Smooth muscle cell of the brain vasculature (primary cell): ENCODE measurements at regions not wholly inside any gene's neighbourhood (a gene's known extent, or its start where the extent isn't known, plus 50 kb on each side); places are given as distances from the start of the nearest gene placed in this dataset.

Experiments used
- DNase-seq: peaks from one replicate; pipeline ENCODE4 v3.0.0-alpha.2; 2012; ENCODE audit warnings: low read depth, low spot score

DNA sequence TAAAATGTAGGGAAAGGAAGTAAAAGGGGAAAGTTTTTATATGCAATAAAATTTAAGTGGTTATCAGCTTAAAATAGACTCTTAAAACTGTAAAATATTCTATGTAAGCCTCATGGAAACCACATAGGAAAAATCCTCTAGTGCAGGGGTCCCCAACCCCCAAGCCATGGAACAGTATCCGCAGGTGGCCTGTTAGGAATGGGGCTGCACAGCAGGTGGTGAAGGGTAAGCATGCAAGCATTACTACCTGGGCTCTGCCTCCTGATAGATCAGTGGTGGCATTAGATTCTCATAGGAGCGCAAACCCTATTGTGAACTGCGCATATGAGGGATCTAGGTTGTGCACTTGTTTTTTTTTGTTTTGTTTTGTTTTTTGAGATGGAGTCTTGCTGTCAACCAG, 1409.3 kb upstream of the CDH2 start:
- no peak for DNase-seq

DNA sequence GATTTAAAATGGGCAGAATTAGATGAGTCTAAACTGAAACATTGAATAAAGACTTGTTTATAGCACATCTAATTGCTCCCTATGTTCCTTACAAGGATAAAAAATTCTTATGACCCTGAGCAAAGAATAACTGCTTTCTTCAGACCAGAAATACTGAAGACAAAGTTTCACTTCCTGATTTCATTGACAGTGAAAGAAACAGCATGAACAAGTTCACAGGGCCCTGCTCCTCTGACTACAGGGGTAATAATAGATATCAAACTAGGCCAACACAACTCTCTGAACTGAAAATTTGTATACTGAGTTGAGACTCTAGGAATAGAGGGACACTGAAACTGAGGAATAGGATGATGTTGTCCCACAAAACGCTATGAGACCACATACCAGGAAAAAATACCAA, 1383.3 kb upstream of the CDH2 start:
- no peak for DNase-seq

DNA sequence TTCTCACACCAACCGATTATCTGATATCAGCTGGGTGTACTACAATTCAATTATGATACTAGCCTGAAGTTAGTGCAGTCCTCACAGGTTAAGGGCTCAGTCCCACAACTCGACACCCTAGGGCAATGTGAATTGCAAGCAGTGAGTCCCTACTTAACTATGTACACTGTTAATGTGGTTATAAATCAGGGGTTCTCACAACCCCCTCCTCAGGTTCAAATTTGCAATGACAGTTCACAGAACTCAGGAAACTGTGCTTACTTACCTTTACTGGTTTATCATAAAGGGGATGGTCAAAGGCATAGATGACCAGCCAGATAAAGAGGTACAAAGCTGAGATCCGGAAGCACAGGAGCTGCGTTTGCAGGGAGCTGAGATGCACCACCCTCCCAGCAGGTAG, 1379.1 kb upstream of the CDH2 start:
- DNase-seq: no peak

DNA sequence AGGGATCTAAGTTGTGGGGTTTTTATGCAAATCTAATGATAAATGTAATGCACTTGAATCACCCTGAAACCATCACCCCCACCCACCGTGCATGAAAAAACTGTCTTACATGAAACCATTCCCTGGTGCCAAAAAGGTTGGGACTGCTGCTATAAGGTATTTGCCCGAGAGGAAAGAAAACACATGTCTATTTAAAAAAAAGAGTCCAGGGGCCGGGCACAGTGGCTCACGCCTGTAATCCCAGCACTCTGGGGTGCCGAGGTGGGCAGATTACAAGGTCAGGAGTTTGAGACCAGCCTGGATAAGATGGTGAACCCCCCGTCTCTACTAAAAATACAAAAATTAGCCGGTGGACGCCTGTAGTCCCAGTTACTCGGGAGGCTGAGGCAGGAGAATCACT, 1372.8 kb upstream of the CDH2 start:
- no peak for DNase-seq

DNA sequence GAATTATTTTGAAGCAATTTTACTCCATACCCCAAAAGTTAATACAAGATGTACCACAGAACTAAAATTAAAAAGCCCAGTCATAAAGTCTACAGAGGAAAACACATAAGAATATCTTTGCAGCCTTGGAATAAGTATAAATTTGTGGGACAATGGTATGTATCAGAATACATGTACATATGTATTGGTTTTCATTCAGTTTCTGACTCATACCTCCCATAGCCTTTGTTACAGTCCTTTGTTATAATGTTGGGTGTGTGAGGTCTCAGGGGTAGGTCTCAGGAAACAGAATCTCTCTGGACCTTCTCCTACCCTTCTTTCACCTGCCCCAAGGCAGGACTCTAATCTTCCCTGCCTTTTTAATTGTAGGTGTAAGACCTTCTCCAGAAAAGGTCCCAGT, 1370.7 kb upstream of the CDH2 start:
- no peak for DNase-seq

DNA sequence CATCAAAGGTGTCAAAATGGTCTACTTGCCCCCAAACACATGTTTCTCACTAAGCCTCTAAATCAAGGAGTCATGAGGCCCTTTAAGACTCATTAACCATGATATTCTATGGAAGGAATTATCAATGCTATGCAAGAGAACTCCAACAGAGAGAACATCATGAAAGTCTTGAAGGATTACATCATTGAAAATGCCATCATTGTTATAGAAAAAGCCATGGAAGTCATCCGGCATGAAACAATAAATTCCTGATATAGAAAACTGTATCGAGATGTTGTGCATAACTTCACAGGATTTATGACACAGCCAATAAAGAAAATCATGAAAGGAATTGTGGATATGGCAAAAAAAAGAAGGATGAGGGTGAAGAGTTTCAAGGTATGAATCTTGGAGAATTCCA, 1363.6 kb upstream of the CDH2 start:
- DNase-seq: no peak

DNA sequence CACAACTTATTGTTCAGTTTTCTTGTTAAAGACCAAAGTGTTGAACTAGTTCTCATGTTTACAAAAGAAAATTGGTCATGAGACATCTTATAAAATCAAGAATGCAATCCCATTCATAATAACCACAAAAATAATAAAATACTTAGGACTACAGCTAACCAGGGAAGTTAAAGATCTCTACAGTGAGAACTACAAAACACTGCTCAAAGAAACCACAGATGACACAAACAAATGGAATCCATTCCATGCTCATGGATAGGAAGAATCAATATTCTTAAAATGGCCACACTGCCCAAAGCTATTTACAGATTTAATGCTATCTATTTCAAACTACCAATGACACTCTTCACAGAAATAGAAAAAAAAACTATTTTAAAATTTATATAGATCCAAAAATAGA, 1354.8 kb upstream of the CDH2 start:
- DNase-seq: no peak

DNA sequence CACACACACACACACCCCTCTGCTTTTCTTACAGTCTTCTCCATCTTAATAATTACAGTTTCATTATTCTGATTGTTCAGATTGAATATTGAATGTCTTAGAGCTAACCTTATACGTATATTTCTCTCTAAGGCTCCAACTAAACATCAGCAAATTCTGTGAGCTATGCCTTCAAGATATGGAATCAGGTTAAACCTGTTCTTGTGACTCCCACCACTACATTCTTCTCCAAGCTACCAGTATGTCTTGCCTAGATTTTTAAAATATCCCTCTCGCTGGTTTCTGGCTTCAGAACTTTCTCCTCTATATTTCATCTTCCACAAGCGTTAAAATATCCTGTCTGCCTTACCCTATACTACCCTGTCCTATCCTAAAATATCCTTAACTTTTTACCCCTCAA, 1346.4 kb upstream of the CDH2 start:
- DNase-seq: no peak

DNA sequence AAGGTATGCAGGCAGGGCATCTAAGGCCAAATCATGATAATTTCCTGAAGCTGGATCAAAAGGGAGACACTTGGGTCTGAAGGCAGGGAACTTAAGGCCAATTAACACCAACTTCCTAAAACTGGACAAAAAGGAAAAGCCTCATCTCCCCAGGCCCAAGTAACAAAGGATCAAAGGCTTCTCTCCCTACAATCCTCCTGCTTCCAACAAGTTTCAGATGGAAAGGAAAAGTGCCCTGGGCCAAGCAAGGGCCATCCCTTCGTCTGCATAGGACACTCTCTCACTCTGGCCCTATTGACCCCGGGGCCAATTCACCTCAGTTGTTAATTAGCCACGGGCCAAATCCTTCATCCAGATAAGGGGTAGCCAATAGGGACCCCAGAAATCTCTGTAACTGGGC, 1335.8 kb upstream of the CDH2 start:
- DNase-seq: no peak

DNA sequence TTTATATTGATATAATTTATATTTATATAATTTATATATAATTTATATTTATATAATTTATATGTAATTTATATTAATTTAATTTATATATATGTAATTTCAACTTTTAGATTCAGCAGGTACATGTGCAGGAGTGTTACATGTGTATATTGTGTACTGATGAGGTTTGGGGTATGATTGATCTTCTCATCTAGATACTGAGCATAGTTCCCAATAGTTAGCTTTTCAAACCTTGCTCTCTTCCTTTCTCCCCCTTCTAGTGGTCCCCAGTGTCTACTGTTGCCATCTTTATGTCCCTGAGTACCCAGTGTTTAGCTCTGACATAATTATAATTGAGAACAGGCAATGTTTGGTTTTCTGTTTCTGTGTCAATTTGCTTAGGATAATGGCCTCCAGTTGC, 1335.3 kb upstream of the CDH2 start:
- DNase-seq: no peak

DNA sequence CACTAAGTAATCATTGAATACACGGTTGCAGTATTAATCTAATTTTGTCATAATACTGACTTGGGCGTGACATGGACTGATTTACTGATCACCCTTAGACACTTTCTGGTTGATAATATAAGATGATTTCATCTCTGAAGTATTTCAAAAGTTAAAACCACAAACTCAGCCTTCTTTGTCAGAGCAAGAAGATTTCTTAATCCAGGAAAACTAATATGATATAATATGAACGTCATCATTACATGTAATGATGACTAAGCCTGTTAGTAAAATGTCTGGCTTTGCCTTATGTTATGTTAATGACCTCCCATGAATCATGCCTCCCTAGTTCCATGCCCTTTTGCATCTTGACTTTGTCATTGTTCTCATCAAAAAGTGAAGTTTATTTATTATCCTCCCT, 1325.0 kb upstream of the CDH2 start:
- DNase-seq: no peak

DNA sequence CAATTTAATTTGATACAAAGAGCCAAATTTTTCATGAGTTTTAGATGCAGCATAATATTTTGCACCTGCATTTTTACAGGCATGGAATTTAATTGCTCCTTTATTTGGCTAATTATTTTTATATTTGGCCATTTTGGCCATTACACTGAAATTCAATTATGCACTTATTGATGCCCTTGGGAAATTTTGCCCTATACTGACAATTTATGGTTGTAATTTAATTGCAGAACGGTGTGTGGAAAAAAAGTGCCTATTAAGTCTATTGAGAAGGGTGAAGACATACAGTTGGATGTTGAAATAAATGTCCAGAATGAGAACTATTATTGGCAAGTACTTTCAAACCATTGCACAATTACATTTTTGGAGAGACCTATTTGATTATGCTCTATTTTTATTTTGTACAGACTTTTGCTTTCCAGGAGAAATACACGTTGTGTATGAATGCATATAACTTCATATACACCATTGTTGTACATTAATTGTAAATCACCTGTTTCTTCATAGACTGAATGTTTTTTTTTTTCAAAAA, 1319.3 kb upstream of the CDH2 start:
- no peak for DNase-seq

DNA sequence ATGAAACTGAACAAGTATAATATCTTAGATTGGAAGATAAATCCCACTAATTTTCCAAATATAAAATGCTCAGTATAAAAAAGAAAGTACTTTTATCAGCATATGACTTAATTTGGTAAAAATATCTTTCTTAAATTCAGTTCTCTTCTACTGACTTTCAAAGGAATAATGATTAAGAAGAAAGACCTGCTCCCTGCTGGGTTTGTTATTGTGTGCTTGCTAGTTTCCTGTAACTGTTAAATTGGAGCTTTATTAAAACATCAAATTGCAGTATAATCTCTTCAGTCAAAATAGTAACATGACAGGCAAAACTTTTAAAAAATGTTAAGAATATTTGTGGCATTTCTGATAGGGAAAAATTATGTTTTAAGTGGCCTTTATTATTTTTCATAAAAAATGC, 1317.4 kb upstream of the CDH2 start:
- no peak for DNase-seq

DNA sequence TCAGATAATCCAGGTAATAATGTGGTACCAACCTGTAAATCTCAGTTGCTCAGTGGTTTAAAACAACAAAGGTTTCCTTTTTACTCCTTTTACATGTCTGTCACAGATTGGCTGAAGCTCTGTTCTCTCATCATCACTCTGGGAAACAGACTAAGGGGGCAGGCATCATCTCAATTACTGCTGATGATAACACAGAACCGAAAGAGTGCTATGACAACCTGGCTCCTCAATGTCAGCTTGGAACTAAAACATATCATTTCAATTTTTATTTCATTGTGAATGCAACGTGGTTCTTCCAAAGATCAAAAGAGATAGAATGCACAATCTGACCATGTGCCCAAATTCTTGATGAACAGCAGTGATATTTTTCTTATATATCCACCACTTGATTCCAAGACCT, 1315.0 kb upstream of the CDH2 start:
- no peak for DNase-seq

DNA sequence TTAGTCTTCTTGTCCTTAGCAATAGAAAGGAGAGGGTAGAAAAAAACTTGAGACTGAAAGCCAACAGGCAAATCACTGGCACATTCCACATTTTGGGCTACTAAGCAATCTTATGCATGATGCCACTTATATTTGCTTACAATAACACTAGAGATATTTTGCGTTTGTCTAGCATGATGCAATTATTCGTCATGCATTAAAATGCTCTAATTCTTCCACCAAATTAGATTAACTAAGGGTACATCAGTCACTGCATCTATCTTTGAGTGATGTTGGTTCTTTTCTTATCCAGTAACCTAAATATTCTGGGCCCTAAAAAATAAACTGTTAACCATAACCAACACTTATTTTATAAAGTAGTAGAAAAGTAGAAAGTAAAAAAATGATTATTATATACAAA, 1311.7 kb upstream of the CDH2 start:
- DNase-seq: no peak

DNA sequence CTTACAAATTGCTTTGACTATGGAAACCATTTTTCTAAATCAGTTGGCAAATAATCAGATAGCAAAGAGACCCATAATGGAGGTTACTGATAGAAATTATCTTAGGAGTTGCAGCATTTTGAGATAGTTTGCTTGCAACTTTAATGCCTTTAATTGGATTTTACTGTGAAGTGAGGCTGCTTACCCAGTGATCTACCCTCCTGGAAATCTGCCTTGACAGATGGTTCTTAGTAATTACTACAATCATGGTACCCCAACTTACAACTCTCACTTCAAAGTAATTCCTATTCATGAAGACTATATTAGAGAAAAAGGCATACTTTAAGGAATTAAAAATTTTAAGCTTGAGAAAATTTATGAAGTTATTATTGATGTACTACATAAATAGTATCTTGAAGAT, 1288.6 kb upstream of the CDH2 start:
- no peak for DNase-seq

DNA sequence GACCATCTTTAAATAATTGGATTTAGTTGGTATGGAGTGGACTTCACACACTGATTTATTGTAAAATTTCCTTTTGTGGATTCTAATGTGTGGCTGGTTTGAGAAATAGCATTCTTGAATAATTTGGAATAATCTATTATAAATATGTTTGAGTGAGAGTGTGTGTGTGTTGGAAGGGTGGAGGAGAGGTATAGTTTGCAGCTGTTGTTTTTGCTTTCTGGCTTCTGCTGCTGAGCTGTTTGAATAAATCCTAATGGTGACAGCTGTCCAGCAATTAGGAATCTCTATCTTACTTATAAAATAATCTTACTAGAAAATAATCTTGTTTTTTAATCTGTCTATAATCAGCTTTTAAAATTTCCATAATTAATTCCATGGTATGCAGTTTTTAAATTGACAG, 1283.0 kb upstream of the CDH2 start:
- no peak for DNase-seq

DNA sequence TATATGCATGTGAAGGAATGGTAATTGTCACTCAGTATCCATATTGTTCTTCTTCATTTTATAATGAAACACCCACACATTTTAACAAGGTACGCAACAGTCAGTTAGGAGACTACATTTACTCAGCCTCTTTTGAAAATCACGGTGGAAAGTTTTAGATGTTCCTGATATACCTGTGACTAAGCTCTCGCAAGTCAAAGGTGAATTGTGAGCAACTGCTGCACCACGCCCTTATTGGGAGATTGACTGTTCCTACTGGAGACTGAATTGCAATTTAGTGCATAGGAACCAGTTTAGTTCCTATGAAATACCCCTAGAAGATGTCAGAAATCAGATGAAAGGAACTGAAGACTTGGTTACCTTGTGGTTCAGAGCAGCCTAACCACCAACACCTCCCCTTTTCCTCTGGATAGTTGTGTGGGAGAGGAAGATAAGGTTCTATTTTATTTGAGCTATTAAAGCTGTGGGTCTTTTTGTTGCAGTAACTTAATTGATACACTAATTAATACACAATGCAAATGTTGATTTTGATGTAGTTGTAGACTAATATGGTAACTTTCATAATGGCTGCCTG, 1280.5 kb upstream of the CDH2 start:
- DNase-seq: no peak

DNA sequence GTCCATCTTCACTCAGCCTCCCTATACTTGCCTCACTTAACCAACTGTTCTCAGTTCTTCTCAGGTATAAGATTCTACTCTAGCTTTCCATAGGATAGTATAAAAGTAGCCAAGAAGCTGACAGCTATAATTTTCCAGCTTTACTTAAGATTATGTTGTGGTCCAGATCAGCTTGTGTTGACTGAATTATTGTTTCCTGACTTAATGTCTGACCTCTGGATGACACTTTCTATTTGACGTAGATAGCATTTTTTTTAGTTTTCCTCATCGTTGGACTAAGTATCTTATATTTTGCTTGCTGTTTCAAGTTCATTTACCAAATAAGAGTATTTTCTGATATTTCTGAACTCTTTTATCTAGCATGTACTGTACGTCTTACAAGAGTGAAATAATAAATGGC, 1272.5 kb upstream of the CDH2 start:
- DNase-seq: no peak

DNA sequence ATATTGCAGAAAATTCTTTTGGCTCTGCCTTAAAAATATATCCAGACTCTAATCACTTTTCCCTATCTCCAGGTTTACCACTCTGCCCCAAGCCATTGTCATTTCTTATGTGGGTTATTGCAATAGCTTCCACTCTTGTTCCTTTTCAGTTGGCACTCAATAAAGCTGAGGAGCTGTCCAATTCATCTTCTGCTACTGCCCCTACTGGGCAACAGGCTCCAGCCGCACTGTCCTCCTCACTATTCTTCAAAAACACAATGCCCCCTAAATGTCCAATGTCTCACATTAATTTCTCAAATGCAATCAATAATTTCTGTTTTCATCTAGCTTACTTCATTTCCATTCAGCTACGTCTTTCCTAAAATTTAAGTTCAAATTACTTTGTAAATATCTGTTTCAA, 1262.5 kb upstream of the CDH2 start:
- no peak for DNase-seq

DNA sequence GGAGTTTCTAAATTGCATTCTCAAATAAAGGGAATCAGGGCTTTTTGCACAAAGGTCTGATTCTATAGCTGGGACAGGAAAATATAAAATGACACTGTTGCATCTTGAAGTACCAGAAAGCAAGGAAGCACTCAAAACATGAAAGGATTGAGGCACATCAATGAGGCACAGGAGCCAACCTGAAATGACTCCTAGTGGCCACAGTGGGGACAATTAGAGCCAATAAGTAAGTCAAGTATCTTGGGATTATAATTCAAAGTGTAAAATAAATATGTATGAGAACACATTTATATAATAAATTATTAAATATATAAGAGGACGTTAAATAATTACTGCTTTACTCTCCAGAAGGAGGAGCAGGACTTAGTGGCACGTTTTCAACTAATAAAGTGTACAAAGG, 1259.5 kb upstream of the CDH2 start:
- no peak for DNase-seq

DNA sequence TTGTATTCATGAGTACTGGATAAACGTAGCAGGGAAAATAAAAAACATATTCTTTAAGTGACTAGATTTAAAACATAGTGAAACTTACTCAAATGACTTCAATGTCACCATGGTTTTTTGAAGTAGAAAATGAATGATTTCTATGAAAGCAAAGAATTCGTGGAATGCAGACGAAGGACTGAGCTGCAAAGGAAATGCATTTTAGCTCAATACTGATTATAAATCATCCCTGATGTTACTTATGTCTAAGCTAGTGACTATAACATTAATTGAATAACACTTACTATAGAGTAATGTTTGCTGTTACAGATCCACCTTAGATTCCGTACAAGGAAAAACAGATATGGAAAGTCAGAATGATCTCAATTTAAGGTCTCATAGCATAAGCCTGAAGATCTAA, 1257.7 kb upstream of the CDH2 start:
- DNase-seq: no peak

DNA sequence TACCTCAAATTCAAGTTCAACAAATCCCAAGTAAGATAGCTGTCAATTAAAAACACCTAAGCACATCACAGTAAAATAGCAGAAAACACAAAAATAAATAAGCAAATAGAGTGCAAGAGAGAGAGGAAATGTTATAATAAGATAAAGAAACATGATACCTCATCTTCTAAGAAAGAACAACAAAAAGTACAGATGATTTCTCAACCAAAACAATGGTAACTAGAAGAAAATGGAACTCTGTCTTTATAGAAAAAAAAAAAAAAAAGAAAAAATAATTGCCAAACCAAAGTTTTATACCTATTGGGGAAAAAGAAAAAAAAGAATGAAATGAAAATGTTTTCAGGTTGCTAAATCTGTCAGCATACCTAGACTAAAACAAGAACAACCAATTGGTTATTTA, 1253.5 kb upstream of the CDH2 start:
- DNase-seq: no peak

DNA sequence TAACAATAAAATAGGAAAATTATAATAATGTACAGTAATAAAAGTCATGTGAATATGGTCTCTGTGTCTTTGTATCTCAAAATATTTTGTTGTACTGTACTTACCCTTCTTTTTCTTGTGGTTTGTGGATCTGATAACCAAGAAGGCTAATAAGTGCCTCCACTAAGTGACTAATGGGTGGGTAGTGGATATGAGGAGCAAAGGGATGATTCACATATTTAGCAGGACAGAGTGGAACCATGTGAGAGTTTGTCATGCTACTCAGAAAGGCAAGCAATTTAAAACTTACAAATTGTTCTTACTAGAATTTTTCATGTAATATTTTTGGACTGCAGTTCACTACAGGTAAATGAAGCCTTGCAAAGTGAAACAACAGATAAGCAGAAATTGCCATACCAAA, 1241.2 kb upstream of the CDH2 start:
- DNase-seq: no peak

DNA sequence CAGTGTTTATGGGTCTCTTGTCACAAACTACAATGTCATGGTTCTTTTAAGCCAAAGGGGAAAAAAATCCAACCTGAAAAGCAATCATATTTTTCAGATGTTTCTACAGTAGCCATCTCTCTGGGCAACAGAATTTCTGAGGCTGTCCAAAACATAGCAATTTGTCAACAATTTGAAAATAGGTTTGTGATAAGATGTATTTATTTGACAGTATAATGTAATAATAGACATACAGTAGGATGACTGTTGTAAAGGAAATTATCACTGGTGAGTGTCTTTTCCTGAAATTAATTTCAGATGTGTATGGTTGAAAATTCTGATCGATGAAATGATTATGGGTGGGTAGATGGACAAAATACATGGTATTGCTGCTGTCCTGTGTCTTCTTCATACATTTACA, 1230.1 kb upstream of the CDH2 start:
- no peak for DNase-seq
